ENCODE measurements at regions not wholly inside any gene's neighbourhood (a gene's known extent, or its start where the extent isn't known, plus 50 kb on each side); places are given as distances from the start of the nearest gene placed in this dataset.

- Histone ChIP-seq H3K79me2 (ENCODE audit: control insufficient read depth, insufficient read depth, low read length) (no peaks in the 10 kb centered on the region), H3K27me3 (ENCODE audit: control insufficient read depth, extremely low read depth, insufficient read depth, low read length) (no peaks in the 10 kb centered on the region), H3K9me3 (ENCODE audit: control insufficient read depth, low read depth, low read length) (no peaks in the 10 kb centered on the region), H2AFZ (ENCODE audit: control insufficient read depth, low read length) (no peak overlapping the region), H3K36me3 (ENCODE audit: control insufficient read depth in 2 of 2, extremely low read depth in 1 of 2, insufficient read depth in 2 of 2, low read length in 2 of 2) (no peaks in the 10 kb centered on the region), H3K4me3 (ENCODE audit: control insufficient read depth in 2 of 3, extremely low read depth in 1 of 3, insufficient read depth in 2 of 3, low read depth in 1 of 3, low read length in 3 of 3) (no peak overlapping the region), H4K20me1 (ENCODE audit: control insufficient read depth, extremely low read depth, insufficient read depth, low read length) (no peaks in the 10 kb centered on the region), H3K9ac (ENCODE audit: control insufficient read depth, extremely low read depth, insufficient read depth, low read length) (no peak overlapping the region), H3K9me1 (ENCODE audit: control insufficient read depth, extremely low read depth, insufficient read depth, low read length) (no peaks in the 10 kb centered on the region), H3K4me1 (ENCODE audit: control insufficient read depth, extremely low read depth, insufficient read depth, low read length) (no peaks in the 10 kb centered on the region), H3K4me2 (ENCODE audit: control insufficient read depth, extremely low read depth, insufficient read depth, low read depth, low read length) (no peak overlapping the region), H3K27ac (ENCODE audit: control insufficient read depth, insufficient read depth, low read length) (no peak overlapping the region)
- no peak for TF ChIP-seq EZH2 (IDR thresholded peaks at IDR 0.05; ENCODE audit: low read length)
- TF ChIP-seq, protein P1, sequence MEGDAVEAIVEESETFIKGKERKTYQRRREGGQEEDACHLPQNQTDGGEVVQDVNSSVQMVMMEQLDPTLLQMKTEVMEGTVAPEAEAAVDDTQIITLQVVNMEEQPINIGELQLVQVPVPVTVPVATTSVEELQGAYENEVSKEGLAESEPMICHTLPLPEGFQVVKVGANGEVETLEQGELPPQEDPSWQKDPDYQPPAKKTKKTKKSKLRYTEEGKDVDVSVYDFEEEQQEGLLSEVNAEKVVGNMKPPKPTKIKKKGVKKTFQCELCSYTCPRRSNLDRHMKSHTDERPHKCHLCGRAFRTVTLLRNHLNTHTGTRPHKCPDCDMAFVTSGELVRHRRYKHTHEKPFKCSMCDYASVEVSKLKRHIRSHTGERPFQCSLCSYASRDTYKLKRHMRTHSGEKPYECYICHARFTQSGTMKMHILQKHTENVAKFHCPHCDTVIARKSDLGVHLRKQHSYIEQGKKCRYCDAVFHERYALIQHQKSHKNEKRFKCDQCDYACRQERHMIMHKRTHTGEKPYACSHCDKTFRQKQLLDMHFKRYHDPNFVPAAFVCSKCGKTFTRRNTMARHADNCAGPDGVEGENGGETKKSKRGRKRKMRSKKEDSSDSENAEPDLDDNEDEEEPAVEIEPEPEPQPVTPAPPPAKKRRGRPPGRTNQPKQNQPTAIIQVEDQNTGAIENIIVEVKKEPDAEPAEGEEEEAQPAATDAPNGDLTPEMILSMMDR (optimal IDR thresholded peaks at IDR 0.05 in 1 of 3, IDR thresholded peaks at IDR 0.05 in 1 of 3, conservative IDR thresholded peaks at IDR 0.05 in 1 of 3; ENCODE audit: extremely low read depth in 1 of 3, insufficient read depth in 2 of 3, low read length in 3 of 3): no peak
- no peak for DNase-seq (ENCODE audit: low read depth, low spot score)
- no peak for FAIRE-seq
- dilution Hi-C loops (cut with MboI; ENCODE audit: extremely low pct_ligation_motif_present, low sequenced_read_pairs): no loop called here
Measured at GRCh38 chr16:6132121-6132520, 1034.5 kb upstream of the EEF2KMT start.

DNA sequence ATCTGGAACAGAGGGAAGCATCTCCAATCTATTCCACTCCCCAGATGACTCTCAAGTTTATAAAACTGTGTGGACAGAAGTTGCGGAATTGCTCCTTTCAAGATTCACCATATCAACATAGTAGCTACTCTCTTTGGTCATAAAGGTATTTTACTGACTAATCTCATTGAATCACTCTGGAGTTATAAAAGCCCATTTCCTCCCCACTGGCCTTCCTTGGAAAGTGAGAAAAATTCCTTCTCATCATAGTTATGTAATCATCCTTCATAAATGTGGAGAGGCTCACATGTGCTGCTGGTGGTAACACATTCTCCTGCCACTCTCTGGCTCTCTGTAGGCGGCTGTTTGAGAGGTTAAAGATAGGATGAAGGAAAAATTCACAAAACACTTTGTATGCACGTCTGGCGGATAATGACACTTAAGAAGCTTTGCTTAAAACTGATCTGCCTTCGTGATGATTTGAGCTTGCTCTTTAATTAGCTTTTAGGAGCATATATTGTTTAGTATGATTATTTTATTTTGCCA is 1034.0 kb upstream of the EEF2KMT start:
- Histone ChIP-seq H3K9me1 (ENCODE audit: control insufficient read depth, extremely low read depth, insufficient read depth, low read length) (no peaks in the 10 kb centered on the region), H3K9ac (ENCODE audit: control insufficient read depth, extremely low read depth, insufficient read depth, low read length) (no peak overlapping the region), H3K4me2 (ENCODE audit: control insufficient read depth, extremely low read depth, insufficient read depth, low read depth, low read length) (no peak overlapping the region), H4K20me1 (ENCODE audit: control insufficient read depth, extremely low read depth, insufficient read depth, low read length) (no peaks in the 10 kb centered on the region), H3K27ac (ENCODE audit: control insufficient read depth, insufficient read depth, low read length) (no peak overlapping the region), H2AFZ (ENCODE audit: control insufficient read depth, low read length) (no peak overlapping the region), H3K79me2 (ENCODE audit: control insufficient read depth, insufficient read depth, low read length) (no peaks in the 10 kb centered on the region), H3K4me1 (ENCODE audit: control insufficient read depth, extremely low read depth, insufficient read depth, low read length) (no peaks in the 10 kb centered on the region), H3K4me3 (ENCODE audit: control insufficient read depth in 2 of 3, extremely low read depth in 1 of 3, insufficient read depth in 2 of 3, low read depth in 1 of 3, low read length in 3 of 3) (no peak overlapping the region), H3K9me3 (ENCODE audit: control insufficient read depth, low read depth, low read length) (no peaks in the 10 kb centered on the region), H3K36me3 (ENCODE audit: control insufficient read depth in 2 of 2, extremely low read depth in 1 of 2, insufficient read depth in 2 of 2, low read length in 2 of 2) (no peaks in the 10 kb centered on the region), H3K27me3 (ENCODE audit: control insufficient read depth, extremely low read depth, insufficient read depth, low read length) (no peaks in the 10 kb centered on the region)
- FAIRE-seq: no peak
- DNase-seq (ENCODE audit: low read depth, low spot score): no peak
- dilution Hi-C loops (cut with MboI; ENCODE audit: extremely low pct_ligation_motif_present, low sequenced_read_pairs): no loop called here
- no peak for TF ChIP-seq EZH2 (IDR thresholded peaks at IDR 0.05; ENCODE audit: low read length)
- TF ChIP-seq, protein P1 (optimal IDR thresholded peaks at IDR 0.05 in 1 of 3, IDR thresholded peaks at IDR 0.05 in 1 of 3, conservative IDR thresholded peaks at IDR 0.05 in 1 of 3; ENCODE audit: extremely low read depth in 1 of 3, insufficient read depth in 2 of 3, low read length in 3 of 3): no peak

Measured in keratinocyte (primary cell).